ENCODE measurements at regions not wholly inside any gene's neighbourhood (a gene's known extent, or its start where the extent isn't known, plus 50 kb on each side); places are given as distances from the start of the nearest gene placed in this dataset.
"Not testable (repeated sequence)": the region's sequence is repeated elsewhere in the genome, so short reads cannot be mapped to it uniquely, and the experiment has no call there.

DNA sequence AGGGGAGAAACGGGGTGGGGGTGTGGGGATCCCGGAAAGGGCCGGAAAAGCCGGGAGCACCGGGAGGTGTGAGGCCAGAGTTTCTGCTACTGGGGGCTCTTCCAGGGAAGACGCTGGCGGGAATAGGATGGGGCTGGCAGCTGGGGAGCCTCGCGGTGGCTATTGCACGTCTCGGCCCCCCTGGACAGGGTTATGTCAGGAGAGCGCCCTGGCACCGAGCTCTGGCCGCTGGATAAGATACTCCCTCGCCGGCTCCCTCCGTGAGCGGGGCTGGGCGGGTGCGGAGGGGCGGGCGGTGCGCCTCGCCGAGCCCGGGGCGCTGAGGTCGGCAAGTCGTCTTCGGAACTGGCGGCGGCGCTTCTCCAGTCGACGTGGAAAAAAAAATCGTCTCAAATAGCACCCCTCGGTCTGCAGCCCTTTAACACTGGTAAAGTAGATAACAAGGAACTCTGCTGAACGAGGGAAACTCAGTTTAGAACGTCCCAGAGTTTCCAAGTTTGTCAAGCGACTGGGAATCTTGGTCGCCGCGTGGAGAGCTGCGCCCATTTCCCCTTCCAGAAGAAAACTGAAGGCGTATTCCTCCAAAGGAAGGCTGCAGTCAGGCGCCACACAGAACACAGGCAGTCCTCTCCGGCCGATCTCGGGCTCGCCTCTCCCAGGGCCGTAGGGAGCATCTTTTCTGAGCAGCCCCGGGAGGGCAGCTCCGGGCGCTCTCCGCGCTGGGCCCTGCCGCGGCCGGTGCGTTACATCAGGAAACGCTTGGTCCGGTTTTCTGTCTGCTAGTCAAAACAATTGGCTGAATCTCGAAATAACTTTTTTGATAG, 115.1 kb downstream of the KCNRG start:
- DNase-seq, result no peak

DNA sequence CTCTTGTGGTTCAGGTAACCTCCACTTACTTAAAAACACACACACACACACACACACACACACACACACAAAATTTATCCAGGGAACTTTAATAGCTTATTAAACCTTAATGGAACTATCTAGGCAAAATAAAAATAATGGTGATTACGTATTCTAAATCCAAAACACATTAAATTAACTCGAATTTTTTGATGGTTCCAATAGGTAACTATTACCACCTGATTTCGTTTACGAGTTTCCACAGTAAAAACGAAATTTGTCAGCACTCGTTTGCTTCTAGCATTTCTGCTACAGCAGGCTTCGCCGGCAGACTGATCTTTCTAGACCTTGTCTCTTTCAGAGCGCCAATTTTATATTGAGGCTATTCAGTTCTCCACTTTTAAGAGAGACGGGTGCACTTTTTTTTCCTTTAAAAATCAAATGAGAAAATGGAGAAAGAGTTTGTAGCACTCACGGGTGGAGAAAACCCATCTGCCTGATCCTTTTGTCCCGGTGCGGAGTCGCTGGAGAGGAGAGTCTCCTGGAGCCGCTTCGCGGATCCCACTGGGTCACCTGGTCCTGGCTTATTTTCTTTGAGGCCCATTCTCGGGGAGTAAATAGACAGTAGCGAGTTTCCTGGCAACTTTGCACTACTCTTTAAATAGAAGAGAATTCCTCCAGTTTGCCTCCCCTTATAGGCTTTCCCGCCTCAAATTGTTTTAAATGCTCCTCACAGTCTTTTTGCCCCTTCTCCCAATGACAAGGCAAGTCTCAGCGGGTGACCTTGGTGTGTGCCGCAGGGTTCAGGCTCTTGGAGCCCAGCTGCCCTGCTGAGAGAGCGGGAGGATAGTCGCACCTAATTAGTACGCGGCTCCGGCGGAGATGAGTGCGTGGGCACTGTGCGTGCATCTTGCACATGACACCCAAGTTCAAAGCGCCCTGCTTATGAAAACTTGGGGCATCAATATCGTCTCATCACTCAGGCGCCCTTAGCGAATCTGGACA, 117.0 kb downstream of the KCNRG start:
- DNase-seq, result no peak

DNA sequence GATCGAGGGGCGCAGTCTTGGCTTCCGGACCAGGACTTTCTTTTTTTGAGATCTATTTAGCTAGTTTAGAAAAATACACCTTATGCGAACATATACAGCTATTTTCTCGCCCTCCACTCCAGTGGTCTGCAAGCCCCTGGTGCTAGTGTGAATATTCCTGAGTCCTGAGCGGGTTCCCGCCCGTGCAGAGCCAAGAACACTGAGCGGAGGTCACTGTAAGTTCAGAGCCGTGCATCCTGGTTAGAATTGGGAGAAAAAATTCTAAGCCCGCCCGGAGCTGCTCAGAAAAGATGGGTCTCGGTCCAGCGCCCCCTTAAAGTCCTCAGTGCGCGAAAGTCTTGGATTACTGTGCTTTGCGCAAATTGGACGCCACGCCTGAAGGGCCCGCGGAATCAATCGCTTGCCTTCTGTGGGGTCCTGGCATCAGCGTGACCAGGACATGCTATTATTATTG, 117.7 kb downstream of the KCNRG start:
- no peak for DNase-seq

DNA sequence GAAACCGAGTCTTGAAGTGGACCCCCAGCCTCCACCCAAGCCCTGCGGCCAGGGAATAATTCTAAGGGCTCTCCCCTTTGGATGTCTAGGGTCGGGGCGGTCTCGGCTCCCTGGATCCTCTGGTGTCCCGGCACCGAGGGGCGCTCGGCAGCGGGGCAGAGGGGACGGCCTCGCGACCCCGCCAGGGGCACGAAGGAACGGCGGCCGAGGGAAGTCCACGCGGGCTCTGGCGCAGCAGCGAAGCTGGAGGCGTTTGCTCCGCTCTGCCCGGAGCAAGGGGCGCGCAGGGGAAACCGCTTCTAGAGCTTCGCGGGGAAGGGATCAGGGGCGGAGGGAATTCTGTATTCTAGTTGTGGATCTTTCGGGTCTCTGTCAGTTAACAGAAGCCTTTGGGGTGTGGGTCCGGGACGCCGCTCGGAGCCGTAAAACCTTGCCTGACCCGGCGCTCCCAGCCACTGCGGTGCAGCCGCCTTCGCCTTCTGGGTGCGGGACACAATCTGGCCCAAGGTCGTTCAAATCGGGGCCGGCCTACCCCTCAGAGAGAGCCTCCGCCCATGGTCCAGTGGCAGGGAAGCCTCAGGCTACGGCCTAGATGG, 118.2 kb downstream of the KCNRG start:
- DNase-seq, result no peak

DNA sequence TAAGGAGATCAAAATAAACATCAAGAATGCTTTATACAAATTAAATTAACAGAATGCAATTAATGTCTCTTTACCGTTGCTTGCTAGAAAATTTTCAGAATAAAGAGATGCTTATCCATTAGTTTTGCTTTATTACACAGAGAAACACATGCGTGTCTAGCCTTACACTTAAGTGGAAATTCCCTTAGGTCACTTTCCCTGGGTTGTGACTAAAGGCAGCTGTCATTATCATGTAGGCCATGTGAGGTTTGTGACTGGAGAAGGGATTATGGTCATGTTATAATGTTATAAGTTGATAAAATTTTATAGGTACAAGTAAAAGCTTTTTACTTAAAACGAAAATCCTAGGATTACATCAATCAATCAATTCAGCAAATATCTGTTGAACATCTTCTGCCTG, 121.0 kb downstream of the KCNRG start:
- no peak for DNase-seq

DNA sequence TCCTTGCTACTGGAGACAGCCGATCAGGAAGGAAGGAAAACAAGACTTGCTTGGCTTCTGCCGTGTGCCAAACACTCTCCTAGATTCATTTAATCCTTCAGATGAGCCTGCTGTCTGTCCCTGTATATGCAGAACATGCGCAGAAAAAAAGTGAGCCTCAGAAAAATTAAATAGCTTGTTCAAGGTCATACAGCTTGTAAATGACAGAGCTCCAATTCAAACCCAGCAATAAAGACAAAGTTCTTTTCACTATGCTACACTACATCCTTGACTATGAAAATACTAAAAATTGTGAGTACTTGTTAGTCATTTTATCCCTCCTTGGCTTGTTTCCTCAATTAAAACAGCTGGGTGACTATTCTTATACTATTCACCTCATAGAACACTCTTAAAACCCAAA, 121.4 kb downstream of the KCNRG start:
- no peak for DNase-seq

DNA sequence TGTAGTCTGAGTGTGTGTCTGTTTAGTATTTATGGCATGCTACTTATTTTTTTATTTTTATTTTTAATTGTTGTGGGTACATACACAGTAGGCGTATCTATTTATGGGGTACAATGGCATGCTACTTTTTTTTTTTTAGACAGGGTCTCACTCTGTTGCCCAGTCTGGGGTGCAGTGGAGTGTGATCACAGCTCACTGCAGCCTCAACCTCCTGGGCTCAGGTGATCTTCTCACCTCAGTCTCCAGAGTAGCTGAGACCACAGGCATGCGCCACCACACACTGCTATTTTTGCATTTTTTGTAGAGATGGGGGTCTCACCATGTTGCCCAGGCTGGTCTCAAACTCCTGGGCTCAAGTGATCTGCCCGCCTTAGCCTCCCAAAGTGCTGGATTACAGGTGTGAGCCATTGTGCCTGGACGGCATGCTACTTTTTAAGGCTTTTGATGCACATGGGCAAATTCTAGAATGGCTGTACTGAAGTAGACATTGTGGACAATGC, 124.2 kb downstream of the KCNRG start:
- DNase-seq, result not testable (repeated sequence)

DNA sequence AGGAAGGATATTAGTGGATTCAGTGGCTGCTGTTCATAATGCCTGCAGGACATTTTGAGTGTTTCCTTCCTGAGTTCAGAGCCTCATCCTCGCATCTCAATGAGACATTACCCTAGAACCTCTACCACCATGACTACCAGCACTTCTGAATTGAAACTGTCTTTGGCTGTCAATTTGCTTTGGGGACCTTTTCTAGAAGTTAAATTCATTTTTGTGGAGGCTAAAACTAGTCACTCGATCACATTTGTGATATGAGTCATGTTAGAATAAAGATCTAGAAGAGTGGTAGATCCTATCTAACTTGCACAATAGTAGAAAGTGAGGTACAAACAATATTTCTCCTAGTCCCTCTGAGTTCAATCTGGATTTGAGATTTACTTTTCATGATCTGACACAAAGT, 124.9 kb downstream of the KCNRG start:
- no peak for DNase-seq

DNA sequence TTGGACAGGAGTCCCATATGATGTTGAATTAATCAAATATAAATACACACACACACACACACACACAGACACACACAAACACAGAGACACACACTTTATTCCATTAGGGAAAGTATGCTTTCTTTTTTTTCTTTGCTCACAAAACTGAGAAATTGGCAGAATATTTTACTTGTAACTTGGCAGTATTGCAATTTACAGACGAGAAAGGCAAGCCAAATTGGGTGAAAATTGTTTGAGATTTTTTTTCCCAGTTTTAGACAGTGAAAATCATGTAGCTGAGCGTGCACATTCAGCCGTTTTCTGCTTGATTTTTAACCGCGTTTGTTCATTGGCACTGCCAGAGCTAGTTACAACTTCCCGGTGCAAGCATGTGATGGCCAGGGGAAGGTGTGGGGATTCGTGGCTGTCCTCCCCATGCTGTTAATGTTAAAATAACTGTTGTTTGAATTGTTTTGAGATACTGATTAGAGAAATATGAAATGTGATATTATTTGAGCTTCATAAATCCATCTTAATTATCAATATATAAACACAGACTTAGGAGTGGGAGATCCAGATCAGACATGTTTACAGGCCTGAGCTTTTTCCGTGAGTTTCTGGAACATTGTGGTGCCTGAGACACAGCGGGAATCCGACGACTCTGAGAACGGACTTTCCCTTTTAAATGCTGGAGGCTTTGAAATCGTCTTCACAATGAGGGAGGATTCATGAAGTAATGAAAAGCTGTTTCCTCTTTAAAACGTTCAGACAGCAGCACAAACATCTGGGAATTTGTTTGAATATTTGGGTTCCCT, 125.5 kb downstream of the KCNRG start:
- no peak for DNase-seq

DNA sequence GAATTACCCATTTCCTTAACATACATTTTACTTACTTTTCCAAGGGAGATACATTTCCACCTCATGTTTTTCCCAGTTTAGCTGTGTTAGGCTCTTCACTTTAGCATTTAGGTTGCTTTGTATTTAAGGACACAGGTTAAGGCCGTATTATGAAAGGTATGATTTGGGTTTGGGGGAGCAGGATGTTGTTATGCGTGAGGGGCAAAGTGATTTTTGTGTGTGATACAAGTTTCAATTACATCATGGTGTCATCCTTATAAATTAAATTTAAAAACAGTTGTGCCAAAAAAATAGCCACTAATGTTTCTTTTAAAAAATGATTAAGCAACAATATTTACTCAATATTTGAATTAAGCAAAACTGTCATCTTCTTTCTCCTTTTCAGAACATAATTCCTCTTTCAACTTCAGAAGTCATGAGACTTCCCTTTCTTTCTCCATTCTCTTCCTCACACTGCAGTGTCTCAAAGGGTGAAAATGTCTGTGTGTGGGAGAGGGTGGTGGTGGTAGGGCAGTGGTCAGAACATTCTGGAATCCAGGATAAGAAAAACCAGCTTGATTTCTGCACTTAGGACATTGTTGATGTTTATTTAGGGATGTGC, 126.2 kb downstream of the KCNRG start:
- no peak for DNase-seq

DNA sequence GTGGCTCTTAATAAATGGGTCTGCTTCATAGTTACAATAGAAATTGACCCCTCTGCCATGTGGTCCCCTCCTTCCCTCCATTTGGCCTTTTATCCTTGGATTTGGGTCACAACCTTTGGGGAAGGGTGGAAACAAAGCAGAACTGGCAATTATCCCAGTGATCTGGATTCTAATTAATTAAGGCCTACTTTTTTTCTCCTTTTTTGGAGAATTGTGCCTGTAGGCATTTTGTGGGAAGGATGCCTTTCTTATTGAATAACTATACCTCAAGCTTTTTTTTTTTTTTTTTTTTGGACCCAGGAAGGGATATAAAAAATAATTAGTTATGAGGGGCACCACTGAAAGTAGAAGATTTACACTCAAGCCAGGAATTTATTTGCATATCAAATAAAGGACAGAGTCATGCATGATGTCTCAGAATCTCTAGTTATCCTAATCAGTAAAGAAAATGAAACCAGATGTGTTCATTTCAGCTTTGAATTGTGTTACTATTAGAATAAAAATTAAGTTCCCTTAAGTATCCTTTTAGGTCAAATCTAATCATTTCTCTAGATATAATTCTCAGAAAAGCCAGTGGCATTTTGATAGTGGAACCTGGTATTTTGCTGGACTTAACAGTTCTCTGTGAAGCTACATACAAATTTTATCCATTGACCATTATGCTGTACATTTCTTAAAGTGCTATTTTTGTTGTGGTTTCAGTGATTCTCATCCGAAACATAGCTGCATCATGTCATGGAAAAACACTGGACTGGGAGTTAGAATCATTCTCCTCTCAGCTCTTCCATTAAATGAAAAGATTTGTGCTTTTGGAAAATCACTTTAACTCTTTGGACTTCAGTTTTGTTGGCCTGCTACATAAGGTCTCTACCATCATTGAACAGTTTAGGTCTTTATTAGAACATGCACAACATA, 129.3 kb downstream of the KCNRG start:
- DNase-seq, result no peak

DNA sequence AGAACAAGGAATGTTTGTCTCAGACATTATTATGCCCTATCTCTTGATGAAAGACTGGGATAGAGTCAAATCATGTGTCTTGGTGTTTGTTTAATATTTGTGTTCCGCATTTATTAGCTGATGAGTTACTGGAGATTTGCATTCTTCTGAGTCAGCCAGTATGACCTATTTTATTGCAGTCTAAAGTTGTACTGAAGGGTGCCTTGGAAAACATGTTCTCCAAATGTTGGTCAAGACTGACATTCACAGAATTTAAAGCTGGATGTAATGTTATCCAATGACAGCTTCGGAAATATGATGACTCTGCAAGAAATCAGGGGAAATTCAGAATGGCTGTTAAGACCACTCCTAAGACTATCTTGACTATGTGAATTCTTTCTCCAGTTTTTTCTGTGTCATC, 134.0 kb downstream of the KCNRG start:
- no peak for DNase-seq

DNA sequence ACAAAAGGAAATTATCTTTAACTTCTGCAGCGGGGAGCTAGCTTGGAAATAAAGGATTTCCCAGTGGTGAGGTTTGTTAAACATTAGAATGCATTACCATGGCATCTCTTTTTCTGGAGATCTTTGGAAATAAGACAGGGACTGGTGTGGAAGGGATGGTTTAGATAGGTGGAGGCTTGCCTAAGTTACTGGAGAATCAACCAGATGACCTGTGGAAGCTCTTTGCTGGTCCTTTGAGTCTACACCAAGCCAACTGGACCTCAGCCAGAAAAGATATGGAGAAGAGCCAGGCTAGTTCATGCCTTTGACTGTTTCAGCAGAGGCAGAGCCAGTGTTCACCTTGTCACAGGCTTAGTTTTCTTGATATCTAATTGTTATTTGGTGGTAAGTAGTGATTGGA, 134.7 kb downstream of the KCNRG start:
- DNase-seq, result peak in 1 of 2 experiments; percentile 5

DNA sequence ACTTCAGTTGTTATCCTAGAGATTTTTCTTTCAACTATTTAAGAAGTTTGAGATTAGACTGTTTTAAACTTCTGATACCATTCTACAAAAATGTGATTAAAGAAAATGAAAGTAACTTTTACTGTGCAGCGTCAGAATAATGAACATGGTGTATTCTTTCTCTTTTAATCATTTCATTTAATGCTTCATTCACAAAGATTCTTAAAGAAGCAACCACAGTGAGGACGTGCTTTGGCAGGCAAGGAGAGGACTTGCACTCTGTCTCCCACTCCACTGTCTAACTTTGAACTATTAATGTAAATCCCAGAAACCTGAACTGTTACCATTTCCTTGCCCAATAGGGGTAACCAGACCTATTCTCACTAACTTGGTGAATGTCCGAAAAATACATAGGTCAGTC, 137.0 kb downstream of the KCNRG start:
- no peak for DNase-seq

DNA sequence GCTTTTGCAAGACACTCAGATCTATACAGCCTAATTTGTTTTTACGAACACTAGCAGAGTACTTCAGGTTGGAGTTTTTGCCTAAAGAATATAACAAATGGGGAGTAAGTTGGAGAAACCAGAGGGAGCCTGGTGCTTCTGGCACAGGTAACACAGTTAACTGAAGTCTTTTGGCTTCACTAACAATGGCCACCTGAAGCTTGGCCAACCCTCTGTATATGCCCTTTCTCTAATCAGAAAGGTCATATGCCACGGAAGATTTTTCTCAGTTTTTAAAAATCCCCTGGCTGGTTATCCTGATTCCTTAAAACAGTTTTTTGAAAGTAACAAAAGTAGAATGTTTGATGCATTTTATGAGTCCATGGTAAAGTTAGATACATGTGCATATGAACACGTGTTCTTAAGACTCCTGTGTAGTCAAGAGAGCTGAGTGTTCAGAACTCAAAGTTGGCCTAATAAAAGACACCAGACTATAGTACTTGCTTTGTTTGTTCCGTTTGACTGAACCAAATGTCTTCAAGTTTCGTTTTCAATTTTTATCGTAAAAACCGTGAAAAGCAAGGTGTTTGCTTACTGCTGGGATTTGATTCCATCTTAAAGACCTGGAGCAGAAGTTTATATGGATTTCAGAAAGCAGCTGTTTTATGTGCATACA, 137.5 kb downstream of the KCNRG start:
- DNase-seq, result no peak

DNA sequence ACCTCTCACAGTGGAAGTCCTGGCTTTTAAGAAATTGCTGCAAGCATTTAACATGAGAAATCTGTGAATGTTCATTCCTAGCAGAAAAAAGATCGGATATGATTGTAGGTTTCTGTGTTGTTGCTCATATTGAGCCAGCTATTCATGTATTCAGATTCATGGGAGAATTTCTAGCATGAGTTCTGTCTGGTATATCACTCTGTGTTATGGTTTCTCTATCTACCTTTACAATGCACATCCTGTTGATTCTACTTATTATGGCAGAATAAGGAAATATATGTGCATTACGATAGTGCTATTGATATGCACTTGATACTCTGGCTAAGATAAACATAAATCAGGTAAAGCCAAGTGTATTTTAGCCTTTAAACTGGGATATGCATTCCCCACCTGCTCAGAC, 138.2 kb downstream of the KCNRG start:
- DNase-seq, result no peak

DNA sequence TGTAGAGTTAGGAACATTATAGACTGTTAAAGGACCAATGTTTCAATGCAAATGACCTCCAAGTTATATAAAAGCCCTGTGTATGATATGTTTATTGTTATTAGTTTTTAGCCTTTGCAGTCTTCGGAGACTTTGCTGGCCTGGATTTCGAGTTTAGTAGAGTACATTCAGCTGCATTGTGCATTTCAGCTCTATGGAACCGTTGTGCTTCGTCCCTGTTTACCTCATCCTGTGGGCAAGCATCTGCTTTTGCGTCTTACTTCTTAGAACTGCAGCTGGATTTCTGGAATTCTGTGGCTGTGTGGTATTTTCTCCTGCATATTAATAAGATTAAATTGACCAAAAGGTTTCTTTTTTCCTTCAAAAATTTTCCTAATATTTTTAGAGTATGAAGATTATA, 138.6 kb downstream of the KCNRG start:
- DNase-seq, result no peak

DNA sequence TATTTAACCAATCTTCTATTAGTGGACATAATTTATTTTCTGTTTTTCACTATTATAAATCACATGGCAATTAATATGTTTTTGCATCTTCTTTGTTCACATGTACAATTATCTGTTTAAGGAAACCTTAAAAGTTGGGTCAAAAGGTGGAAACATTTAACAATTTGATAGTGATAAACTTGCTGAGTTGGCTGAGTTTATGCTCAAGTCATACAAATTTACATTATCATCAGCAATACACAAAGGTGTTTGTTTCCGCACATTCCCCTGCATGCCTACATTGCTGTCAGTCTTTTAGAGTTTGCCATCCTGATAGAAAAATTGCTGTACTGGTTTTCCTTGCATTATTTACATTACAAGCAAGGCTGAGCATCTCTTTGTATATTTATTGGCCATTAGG, 139.5 kb downstream of the KCNRG start:
- no peak for DNase-seq

DNA sequence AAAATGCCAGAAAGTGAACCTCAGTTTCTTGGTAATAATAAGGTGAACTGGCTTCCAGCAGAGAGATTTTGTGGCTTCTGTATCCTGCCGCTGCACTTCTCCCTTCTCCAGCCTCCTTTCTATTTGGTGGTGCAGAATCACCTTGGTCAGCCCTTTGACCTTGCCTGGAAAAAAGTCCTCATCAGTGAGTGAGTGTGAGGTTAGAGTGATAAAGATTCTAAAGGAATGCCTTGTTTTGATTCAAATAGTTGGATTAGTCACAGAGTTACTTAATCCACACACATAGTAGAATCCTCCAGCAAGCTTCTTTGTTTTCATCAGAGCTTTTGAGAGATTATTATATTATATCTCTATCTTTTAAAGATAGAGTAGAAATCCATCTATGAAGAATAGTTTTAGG, 140.9 kb downstream of the KCNRG start:
- DNase-seq, result no peak

DNA sequence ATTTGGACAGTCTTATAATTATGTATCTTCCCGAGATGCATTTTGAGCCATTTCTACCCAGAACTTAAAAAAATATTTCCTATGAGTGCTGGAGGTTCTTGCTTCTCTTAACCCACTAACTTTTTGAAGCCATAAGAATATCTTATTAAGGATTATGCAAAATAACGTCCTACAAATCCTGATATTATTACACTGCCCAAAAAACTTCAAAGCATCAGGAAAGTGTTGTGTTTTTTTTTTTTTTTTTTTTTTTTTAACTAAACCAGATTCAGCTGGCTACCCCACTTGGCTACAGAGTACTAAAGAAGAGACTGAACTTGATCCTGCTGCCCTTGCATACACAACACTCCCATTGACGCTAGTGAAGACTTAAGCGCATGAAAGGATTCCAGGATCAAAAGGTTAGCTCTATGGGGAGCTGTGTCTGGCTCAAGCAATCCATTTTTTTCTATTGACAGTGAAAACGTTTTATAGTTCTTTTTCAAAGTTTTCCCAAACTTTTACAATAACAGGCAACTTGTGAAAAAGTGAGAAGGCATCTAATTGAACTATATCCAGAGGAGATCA, 141.4 kb downstream of the KCNRG start:
- no peak for DNase-seq
